ENCODE measurements at regions not wholly inside any gene's neighbourhood (a gene's known extent, or its start where the extent isn't known, plus 50 kb on each side); places are given as distances from the start of the nearest gene placed in this dataset.

GRCh38 chr2:36087344-36087743 lies 268.2 kb upstream of the CRIM1 start:
- TF ChIP-seq NR3C1 (CRISPR knock-in tag; conservative IDR thresholded peaks at IDR 0.05; ENCODE audit: low read depth) (no peak), CTCF (IDR thresholded peaks at IDR 0.05) (no peak), ZNF317 (CRISPR knock-in tag; IDR thresholded peaks at IDR 0.05; ENCODE audit: borderline replicate concordance, low read depth) (no peak), GABPB1 (CRISPR knock-in tag; IDR thresholded peaks at IDR 0.05) (no peak), USF2 (CRISPR knock-in tag; IDR thresholded peaks at IDR 0.05) (no peak), SP1 (CRISPR knock-in tag; conservative IDR thresholded peaks at IDR 0.05) (no peak), ZNF425 (CRISPR knock-in tag; conservative IDR thresholded peaks at IDR 0.05) (no peak), MYBL2 (CRISPR knock-in tag; IDR thresholded peaks at IDR 0.05) (no peak), NFYB (CRISPR knock-in tag; conservative IDR thresholded peaks at IDR 0.05; ENCODE audit: low read depth) (no peak), TCF7 (CRISPR knock-in tag; IDR thresholded peaks at IDR 0.05; ENCODE audit: low read depth) (no peak), USF1 (CRISPR knock-in tag; IDR thresholded peaks at IDR 0.05) (no peak), ETV6 (CRISPR knock-in tag; IDR thresholded peaks at IDR 0.05) (no peak), CREM (CRISPR knock-in tag; IDR thresholded peaks at IDR 0.05) (no peak), PRDM15 (CRISPR knock-in tag; IDR thresholded peaks at IDR 0.05) (no peak)

Measured in WTC11 (cell line).